ENCODE measurements at regions not wholly inside any gene's neighbourhood (a gene's known extent, or its start where the extent isn't known, plus 50 kb on each side); places are given as distances from the start of the nearest gene placed in this dataset.

GRCh38 chr5:87722286-87722685, 309.6 kb upstream of the CCNH start:
- TF ChIP-seq POLR2AphosphoS5 (IDR thresholded peaks at IDR 0.05; ENCODE audit: low read depth, low read length) (no peak), CTCF (IDR thresholded peaks at IDR 0.05) (no peak)

Data from Panc1 (cell line).